Lower leg skin (tissue), 3 donors: ENCODE measurements at regions not wholly inside any gene's neighbourhood (a gene's known extent, or its start where the extent isn't known, plus 50 kb on each side); places are given as distances from the start of the nearest gene placed in this dataset.
A peak's percentile ranks its signal among the peaks of the same experiment; 100 is the strongest.
"Not testable (repeated sequence)": the region's sequence is repeated elsewhere in the genome, so short reads cannot be mapped to it uniquely, and the experiment has no call there.

Source experiments
- DNase-seq, 2 donors: peaks; one replicate each; pipeline ENCODE4 v3.0.0-alpha.2; 2019; ENCODE audit warnings: low spot score in 2 of 2
- H3K4me3 ChIP-seq: fragments of 200-600 bp; sonication (generic); 2 replicates; pipeline ENCODE4 v1.5.1; 2017; ENCODE audit warnings: mild to moderate bottlenecking, low read depth; ENCODE audit not compliant: poor library complexity, severe bottlenecking
- WGBS, 2 donors: methylation state at CpG; one replicate each; pipeline ENCODE4 v1.1.5; 2018; 5-methylcytosine and 5-hydroxymethylcytosine counted together
- intact Hi-C: fragments of 100-400 bp; cut with DNase I; formaldehyde crosslinking; loops from one replicate; pipeline ENCODE4 v1.15.0; 2023; ENCODE audit warnings: low total_unique reads

GRCh38 chr16:15223398-15223797, 129.3 kb upstream of the RRN3 start:
- intact Hi-C loops, DNase-seq, H3K4me3 ChIP-seq: not testable (repeated sequence)
- WGBS, 2 donors = 80% methylated on average over 1 of the region's 4 CpGs; no CpG with 5 or more reads in 1 of the 2 donors

- 23 to 24% methylated on average over 9 of the region's 19 CpGs for WGBS, 2 donors
- intact Hi-C loops, H3K4me3 ChIP-seq: not testable (repeated sequence)
- DNase-seq = peak in 1 of 2 donors; percentile 53
Observed at GRCh38 chr16:15219679-15220615, 125.9 kb upstream of the RRN3 start.

- WGBS, 2 donors = 59 to 75% methylated on average over 8 of the region's 9 CpGs
- H3K4me3 ChIP-seq, intact Hi-C loops: not testable (repeated sequence)
- DNase-seq = peak in 1 of 2 donors; percentile 66
Observed at GRCh38 chr16:15218856-15219500, 124.9 kb upstream of the RRN3 start.

- intact Hi-C loops, H3K4me3 ChIP-seq: not testable (repeated sequence)
- 45 to 49% methylated on average over 5 to 7 of the region's 10 CpGs for WGBS, 2 donors
- peak; percentile 22 to 84 for DNase-seq
Observed at GRCh38 chr16:15207202-15207981, 113.3 kb upstream of the RRN3 start.

GRCh38 chr16:15206439-15206838, 112.4 kb upstream of the RRN3 start:
- H3K4me3 ChIP-seq, intact Hi-C loops, DNase-seq: not testable (repeated sequence)
- 21% methylated on average over 7 of the region's 9 CpGs; no CpG with 5 or more reads in 1 of the 2 donors for WGBS, 2 donors

- intact Hi-C loops, H3K4me3 ChIP-seq, DNase-seq: not testable (repeated sequence)
- WGBS, 2 donors = 91 to 98% methylated on average over 3 of the region's 5 CpGs
Observed at GRCh38 chr16:15205939-15206338, 111.9 kb upstream of the RRN3 start.

GRCh38 chr16:15204571-15204970, 110.5 kb upstream of the RRN3 start:
- DNase-seq, H3K4me3 ChIP-seq, intact Hi-C loops: not testable (repeated sequence)
- 37 to 78% methylated on average over 4 of the region's 5 CpGs for WGBS, 2 donors

- intact Hi-C loops, H3K4me3 ChIP-seq, DNase-seq: not testable (repeated sequence)
- WGBS, 2 donors = 40 to 56% methylated on average over 2 of the region's 2 CpGs
Observed at GRCh38 chr16:15192813-15193212, 98.7 kb upstream of the RRN3 start.

GRCh38 chr16:15192197-15192596, 98.1 kb upstream of the RRN3 start:
- intact Hi-C loops, DNase-seq, H3K4me3 ChIP-seq: not testable (repeated sequence)
- 0% methylated on average over 1 of the region's 2 CpGs; no CpG with 5 or more reads in 1 of the 2 donors for WGBS, 2 donors

- WGBS, 2 donors = no CpG with 5 or more reads among the region's 2 CpGs
- DNase-seq, H3K4me3 ChIP-seq, intact Hi-C loops: not testable (repeated sequence)
Observed at GRCh38 chr16:15189478-15189877, 95.4 kb upstream of the RRN3 start.
